ENCODE measurements at regions not wholly inside any gene's neighbourhood (a gene's known extent, or its start where the extent isn't known, plus 50 kb on each side); places are given as distances from the start of the nearest gene placed in this dataset.
"Not testable (repeated sequence)": the region's sequence is repeated elsewhere in the genome, so short reads cannot be mapped to it uniquely, and the experiment has no call there.

DNA sequence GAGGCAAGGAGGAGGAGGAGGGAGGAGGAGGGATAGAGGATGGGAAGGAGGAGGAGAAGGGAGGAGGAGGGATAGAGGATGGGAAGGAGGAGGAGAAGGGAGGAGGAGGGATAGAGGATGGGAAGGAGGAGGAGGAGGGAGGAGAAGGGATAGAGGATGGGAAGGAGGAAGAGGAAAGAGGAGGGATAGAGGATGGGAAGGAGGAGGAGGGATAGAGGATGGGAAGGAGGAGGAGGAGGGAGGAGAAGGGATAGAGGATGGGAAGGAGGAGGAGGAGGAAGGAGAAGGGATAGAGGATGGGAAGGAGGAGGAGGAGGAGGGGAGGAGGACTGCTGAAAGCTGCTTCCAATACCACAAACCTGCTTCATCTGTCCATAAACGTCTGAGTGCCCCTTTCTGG lies 1070.5 kb downstream of the BRD1 start:
- TF ChIP-seq, protein P1, sequence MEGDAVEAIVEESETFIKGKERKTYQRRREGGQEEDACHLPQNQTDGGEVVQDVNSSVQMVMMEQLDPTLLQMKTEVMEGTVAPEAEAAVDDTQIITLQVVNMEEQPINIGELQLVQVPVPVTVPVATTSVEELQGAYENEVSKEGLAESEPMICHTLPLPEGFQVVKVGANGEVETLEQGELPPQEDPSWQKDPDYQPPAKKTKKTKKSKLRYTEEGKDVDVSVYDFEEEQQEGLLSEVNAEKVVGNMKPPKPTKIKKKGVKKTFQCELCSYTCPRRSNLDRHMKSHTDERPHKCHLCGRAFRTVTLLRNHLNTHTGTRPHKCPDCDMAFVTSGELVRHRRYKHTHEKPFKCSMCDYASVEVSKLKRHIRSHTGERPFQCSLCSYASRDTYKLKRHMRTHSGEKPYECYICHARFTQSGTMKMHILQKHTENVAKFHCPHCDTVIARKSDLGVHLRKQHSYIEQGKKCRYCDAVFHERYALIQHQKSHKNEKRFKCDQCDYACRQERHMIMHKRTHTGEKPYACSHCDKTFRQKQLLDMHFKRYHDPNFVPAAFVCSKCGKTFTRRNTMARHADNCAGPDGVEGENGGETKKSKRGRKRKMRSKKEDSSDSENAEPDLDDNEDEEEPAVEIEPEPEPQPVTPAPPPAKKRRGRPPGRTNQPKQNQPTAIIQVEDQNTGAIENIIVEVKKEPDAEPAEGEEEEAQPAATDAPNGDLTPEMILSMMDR (conservative IDR thresholded peaks at IDR 0.05; ENCODE audit: low read length): not testable (repeated sequence)
- not testable (repeated sequence) for TF ChIP-seq EZH2phosphoT487 (IDR thresholded peaks at IDR 0.05; ENCODE audit: borderline replicate concordance)
